Activated T-cell treated with anti-CD3 and anti-CD28 coated beads, Interleukin-2, amount 50 U/mL, for 4 hours (primary cell): ENCODE measurements at regions not wholly inside any gene's neighbourhood (a gene's known extent, or its start where the extent isn't known, plus 50 kb on each side); places are given as distances from the start of the nearest gene placed in this dataset.

ENCODE experiments used
- ATAC-seq, 2 donors: fragments of 200-7000 bp; cut with Tn5 transposase; one replicate each; pipeline ENCODE4 v1.10.0; 2021
- DNase-seq: peaks from one replicate; pipeline ENCODE4 v3.0.0-alpha.2; 2020
- H3K27me3 Mint-ChIP-seq: one replicate; pipeline ENCODE4 v1.8.0; 2021; ENCODE audit warnings: low read depth, mixed read lengths
- H3K36me3 Mint-ChIP-seq: one replicate; pipeline ENCODE4 v1.8.0; 2022; ENCODE audit warnings: mixed read lengths; ENCODE audit not compliant: insufficient read depth
- H3K4me1 Mint-ChIP-seq: one replicate; pipeline ENCODE4 v1.8.0; 2021; ENCODE audit warnings: low read depth, mixed read lengths
- H3K4me3 Mint-ChIP-seq: one replicate; pipeline ENCODE4 v1.8.0; 2021; ENCODE audit warnings: mild to moderate bottlenecking, moderate library complexity, mixed read lengths
- H3K9me3 Mint-ChIP-seq: one replicate; pipeline ENCODE4 v1.8.0; 2021; ENCODE audit warnings: mixed read lengths

DNA sequence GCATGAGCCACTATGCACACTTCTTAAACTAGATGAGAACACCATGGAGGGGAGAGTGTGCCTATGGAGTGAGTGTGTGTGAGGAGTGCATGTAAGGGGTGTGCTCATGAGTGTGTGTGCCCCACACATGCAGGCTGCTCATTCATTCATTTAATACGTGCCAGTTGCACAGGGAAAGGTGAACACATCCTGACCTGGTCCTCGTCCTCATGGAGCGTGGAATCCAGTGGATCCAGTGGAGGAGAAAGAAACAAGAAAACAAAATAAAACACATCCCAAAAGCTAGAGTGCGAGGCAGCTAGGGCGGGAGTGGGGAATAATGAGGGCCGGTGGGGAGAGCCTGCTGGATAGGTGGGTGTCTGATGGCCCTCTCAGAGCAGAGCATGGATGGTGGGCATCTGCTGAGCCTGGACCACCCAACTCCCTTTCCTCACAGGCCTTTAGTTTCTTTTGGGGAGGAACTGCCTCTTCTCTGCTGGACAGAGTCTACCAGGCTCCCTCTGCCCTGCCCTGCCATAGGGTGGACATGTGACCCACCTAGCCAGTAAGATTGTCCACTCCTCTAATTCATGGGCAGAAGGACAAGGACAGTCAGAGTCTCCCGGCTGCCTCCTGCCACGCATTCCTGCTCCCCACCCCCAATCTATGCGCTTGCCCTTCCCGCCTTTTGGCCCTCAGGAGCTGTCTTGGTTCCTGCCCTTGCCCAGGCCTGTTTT is 204.3 kb downstream of the RAB11FIP4 start:
- no peaks in the 10 kb centered on the region for H3K36me3 Mint-ChIP-seq
- no peak overlapping the region for H3K4me3 Mint-ChIP-seq
- no peak for DNase-seq
- no peak for ATAC-seq
- H3K27me3 Mint-ChIP-seq: no peaks in the 10 kb centered on the region
- no peaks in the 10 kb centered on the region for H3K9me3 Mint-ChIP-seq
- H3K4me1 Mint-ChIP-seq: peaks cover 2% of the 10 kb centered on the region

DNA sequence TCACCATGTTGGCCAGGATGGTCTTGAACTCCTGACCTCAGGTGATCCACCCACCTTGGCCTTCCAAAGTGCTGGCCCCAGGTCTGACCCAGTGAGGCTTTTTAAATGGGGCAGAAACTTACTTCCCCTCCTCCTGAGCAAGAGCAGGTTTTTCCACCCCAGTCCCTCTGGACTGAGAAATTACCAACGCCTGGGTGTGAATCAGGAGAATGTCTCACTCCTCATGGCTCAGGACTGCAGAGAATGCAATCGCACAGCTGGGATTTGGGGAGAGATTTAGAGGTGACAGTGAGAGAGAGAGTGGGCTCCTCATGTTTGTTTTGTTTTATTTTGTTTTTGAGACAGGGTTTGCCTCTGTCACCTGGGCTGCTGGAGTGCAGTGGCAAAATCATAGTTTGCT is 203.6 kb downstream of the RAB11FIP4 start:
- Mint-ChIP-seq H3K9me3 (no peaks in the 10 kb centered on the region), H3K4me1 (peaks cover 2% of the 10 kb centered on the region), H3K36me3 (no peaks in the 10 kb centered on the region), H3K4me3 (no peak overlapping the region), H3K27me3 (no peaks in the 10 kb centered on the region)
- ATAC-seq (no peak), DNase-seq (no peak)

DNA sequence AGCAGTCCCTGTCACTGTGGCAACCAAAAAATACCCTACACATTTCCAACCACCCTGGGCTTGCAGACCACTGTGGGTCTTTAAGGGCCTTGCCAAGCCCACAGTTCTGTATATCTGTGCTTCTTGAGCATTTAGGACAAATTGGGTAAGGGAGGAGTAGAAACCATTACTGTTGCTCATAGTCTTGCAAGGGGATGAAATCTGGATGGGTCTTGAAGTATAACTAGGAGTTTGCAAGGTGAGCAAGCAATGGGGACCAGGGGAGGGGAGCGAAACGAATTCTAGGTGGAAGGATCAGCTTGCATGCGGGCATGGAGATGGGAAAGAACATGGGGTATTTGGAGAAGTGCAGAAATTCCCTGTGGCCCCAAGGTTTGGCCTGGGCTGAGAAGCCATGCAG is 202.9 kb downstream of the RAB11FIP4 start:
- DNase-seq (no peak), ATAC-seq (no peak)
- Mint-ChIP-seq H3K9me3 (no peaks in the 10 kb centered on the region), H3K36me3 (no peaks in the 10 kb centered on the region), H3K4me1 (peaks cover 2% of the 10 kb centered on the region), H3K27me3 (no peaks in the 10 kb centered on the region), H3K4me3 (no peak overlapping the region)

DNA sequence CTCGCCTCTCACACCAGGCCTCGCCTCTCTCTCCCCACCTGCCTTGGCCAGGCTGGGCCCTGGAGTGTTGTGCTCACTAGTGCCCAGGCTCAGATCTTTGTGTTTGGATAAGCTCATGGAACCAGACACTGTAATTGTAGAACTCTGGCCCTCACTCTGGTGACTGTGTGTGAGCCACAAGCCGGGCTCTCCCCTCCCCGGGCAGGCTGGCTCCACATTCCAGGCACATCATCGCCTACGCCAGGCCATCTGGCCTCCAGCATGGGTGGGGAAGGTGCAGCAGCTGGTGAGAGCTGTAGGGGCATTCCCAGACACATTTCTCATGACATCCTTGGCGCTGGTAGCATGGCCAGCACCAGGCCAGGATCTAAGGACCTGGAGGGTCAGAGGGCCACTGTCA is 202.3 kb downstream of the RAB11FIP4 start:
- H3K9me3 Mint-ChIP-seq: no peaks in the 10 kb centered on the region
- DNase-seq (no peak), ATAC-seq (no peak)
- no peaks in the 10 kb centered on the region for H3K36me3 Mint-ChIP-seq
- H3K27me3 Mint-ChIP-seq: no peaks in the 10 kb centered on the region
- no peak overlapping the region for H3K4me3 Mint-ChIP-seq
- peaks cover 2% of the 10 kb centered on the region for H3K4me1 Mint-ChIP-seq

DNA sequence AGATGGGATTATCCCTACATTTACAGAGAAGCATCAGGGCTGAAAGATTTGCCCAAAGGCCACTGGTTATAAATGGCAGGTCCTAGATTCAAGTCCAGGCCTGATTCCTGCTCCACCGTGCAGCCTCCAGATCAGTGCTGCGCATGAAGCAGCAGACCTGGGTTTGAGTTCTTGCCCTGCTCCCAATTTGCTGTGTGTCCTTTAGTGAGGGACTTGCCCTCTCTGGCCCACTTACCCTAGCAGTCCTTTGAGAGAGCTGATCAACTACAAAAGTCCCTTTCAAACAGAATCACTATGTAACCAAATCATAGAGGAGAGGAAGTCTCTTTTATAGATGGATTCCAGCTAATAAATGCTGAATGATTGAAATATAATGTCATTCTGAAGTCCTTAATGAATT is 200.4 kb downstream of the RAB11FIP4 start:
- Mint-ChIP-seq H3K27me3 (no peaks in the 10 kb centered on the region), H3K4me3 (no peak overlapping the region), H3K4me1 (peaks cover 2% of the 10 kb centered on the region), H3K36me3 (no peaks in the 10 kb centered on the region), H3K9me3 (no peaks in the 10 kb centered on the region)
- no peak for ATAC-seq
- DNase-seq: no peak

DNA sequence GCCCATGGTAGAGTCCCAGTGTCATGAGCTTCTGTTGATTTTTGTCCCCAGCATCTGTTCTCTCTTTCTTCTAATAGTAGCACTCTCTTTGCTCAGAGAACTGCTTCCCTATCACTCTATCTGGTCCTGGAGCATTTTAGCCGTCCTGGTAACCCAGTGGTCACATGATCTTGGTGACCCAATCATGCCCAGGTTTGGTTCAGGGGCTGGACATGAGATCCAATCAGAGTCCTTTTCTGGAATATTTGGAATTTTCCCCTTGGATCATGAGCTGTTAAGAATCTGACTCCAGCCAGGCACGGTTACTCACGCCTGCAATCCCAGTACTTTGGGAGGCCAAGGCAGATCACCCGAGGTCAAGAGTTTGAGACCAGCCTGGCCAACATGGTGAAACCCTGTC is 197.0 kb downstream of the RAB11FIP4 start:
- ATAC-seq (no peak), DNase-seq (no peak)
- H3K4me3 Mint-ChIP-seq: no peak overlapping the region
- no peaks in the 10 kb centered on the region for H3K27me3 Mint-ChIP-seq
- no peaks in the 10 kb centered on the region for H3K9me3 Mint-ChIP-seq
- H3K36me3 Mint-ChIP-seq: no peaks in the 10 kb centered on the region
- no peaks in the 10 kb centered on the region for H3K4me1 Mint-ChIP-seq

DNA sequence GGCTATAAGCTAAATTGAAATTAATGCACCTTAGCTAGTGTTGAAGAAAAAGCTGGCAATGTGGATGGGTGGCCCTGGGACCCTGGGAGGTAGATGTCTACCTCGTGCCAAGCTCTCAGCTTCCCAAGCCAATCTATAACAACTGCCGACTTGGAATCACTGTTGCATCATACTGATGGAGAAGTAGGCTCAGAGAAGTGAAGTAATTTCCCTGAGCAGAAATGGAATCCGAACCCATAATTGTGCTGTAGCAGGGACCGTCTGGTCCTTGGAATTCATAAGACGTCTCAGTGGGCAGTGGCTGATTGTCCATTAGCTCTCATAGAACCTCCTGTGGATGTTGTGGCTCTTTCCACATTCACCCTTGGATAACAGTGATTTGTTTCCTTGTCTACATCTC is 196.6 kb downstream of the RAB11FIP4 start:
- DNase-seq: no peak
- Mint-ChIP-seq H3K27me3 (no peaks in the 10 kb centered on the region), H3K4me1 (no peaks in the 10 kb centered on the region), H3K9me3 (no peaks in the 10 kb centered on the region), H3K4me3 (no peak overlapping the region), H3K36me3 (no peaks in the 10 kb centered on the region)
- no peak for ATAC-seq
